Heart right ventricle (tissue), 16 donors: ENCODE measurements at regions not wholly inside any gene's neighbourhood (a gene's known extent, or its start where the extent isn't known, plus 50 kb on each side); places are given as distances from the start of the nearest gene placed in this dataset.

Experiments used
- ATAC-seq, 8 donors: fragments of 200-7000 bp; cut with Tn5 transposase; one replicate each; pipeline ENCODE4 v1.9.1; 2020; ENCODE audit warnings: mild to moderate bottlenecking in 8 of 8, moderate library complexity in 8 of 8, moderate number of reproducible peaks in 1 of 8
- DNase-seq, 2 donors: peaks; one replicate each; pipeline ENCODE4 v3.0.0-alpha.2; 2020
- H3K27ac ChIP-seq, 10 donors: fragments of 200-600 bp; sonication (generic) in 2 of 10; one replicate each; pipeline versions ENCODE4 v1.5.0 to v1.8.0; 2020 to 2022; ENCODE audit warnings: mild to moderate bottlenecking in 3 of 10
- H3K27me3 ChIP-seq, 7 donors: fragments of 200-600 bp; one replicate each; pipeline ENCODE4 v1.8.0; 2021 to 2022; ENCODE audit warnings: mild to moderate bottlenecking in 2 of 7
- H3K36me3 ChIP-seq, 9 donors: fragments of 200-600 bp; sonication (generic) in 1 of 9; one replicate each; pipeline versions ENCODE4 v1.5.0 to v1.8.0; 2020 to 2022; ENCODE audit warnings: mild to moderate bottlenecking in 2 of 9
- H3K4me1 ChIP-seq, 9 donors: fragments of 200-600 bp; sonication (generic) in 1 of 9; one replicate each; pipeline versions ENCODE4 v1.5.0 to v1.8.0; 2020 to 2022; ENCODE audit warnings: mild to moderate bottlenecking in 4 of 9
- H3K4me3 ChIP-seq, 10 donors: fragments of 200-600 bp; sonication (generic) in 2 of 10; one replicate each; pipeline versions ENCODE4 v1.5.0 to v1.8.0; 2020 to 2022; ENCODE audit warnings: mild to moderate bottlenecking in 7 of 10, moderate library complexity in 2 of 10
- H3K9me3 ChIP-seq, 11 donors: fragments of 200-600 bp in 10 of 11; sonication (generic) in 2 of 11; one replicate each; pipeline versions ENCODE4 v1.5.0 to v1.8.0; 2013 to 2022; ENCODE audit warnings: mild to moderate bottlenecking in 2 of 11, control low read depth in 1 of 11, moderate library complexity in 1 of 11
- CTCF ChIP-seq, 9 donors: fragments of 200-600 bp; sonication (generic) in 2 of 9; IDR thresholded peaks; one replicate each; pipeline versions ENCODE4 v1.5.0 to v1.8.0; 2021 to 2022; ENCODE audit warnings: antibody characterized with exemption in 9 of 9, mild to moderate bottlenecking in 5 of 9, moderate library complexity in 1 of 9
- WGBS, 2 donors: extraction: QIAGEN DNeasy Blood & Tissue Kit; methylation state at CpG; one replicate each; pipeline ENCODE4 v1.1.7; 2013; ENCODE audit warnings: inconsistent platforms in 1 of 2; 5-methylcytosine and 5-hydroxymethylcytosine counted together
- intact Hi-C, 10 donors: fragments of 100-400 bp; cut with DNase I; formaldehyde crosslinking; loops; one replicate each; pipeline versions ENCODE4 v1.11.1 to v1.14.2; 2022
- donor health status: Arrhythmogenic right ventricular cardiomyopathy.
- donor health status: ischemic (EF 13 %, LVEDD 7.1; RV severe dilation, severe dysfunction).
- donor health status: healthy with polysubstance abuse.
- donor health status: DM: no; HTN: yes; CAD: no.
- donor health status: DM: no; HTN: no; CAD: no.
- donor health status: ischemic (EF 25% LVEDD 6.9; RV normal size, moderate dysfunction).
- donor health status: ischemic (EF 25% LVEDD 5.7; RV mildly dilated, moderate dysfunction).
- donor health status: healthy.
- donor health status: DM: yes; HTN: yes; CAD: no.
- donor health status: Ischemic cardiomyopathy.
- donor health status: ischemic (EF 35%, LVEDD 5.7; RV mildly dilated, moderate dysfunction).
- donor health status: nonischemic (EF 11% LVEDD 7.7; RV severe dilation, severe dysfunction).
- donor health status: DM: yes; HTN: yes; CAD: no.
- donor health status: PGD.
- donor health status: ischemic (EF 29% LVEDD 5.4; RV normal size, mild dysfunction).
- donor health status: nonischemic (EF 23%, LVEDD 6.1; RV moderate dilation, normal function).

- intact Hi-C loops = no loop called here
- Histone ChIP-seq H3K27ac (no peak overlapping the region), H3K27me3 (no peaks in the 10 kb centered on the region), H3K9me3 (no peaks in the 10 kb centered on the region), H3K36me3 (no peaks in the 10 kb centered on the region), H3K4me3 (no peak overlapping the region), H3K4me1 (no peaks in the 10 kb centered on the region)
- whole genome bisulfite sequencing, 2 donors = 66 to 85% methylated on average over 1 of the region's 1 CpG
- no peak for TF ChIP-seq CTCF (IDR thresholded peaks at IDR 0.05)
- ATAC-seq (no peak), DNase-seq (no peak)
Observed at GRCh38 chr20:54415967-54416366, 59.4 kb upstream of the DOK5 start.

GRCh38 chr20:54416770-54417169 is 58.6 kb upstream of the DOK5 start:
- peak in 1 of 8 donors; percentile 62 for ATAC-seq
- DNase-seq = peak in 1 of 2 donors; percentile 13
- WGBS, 2 donors = 54 to 58% methylated on average over 4 of the region's 4 CpGs
- intact Hi-C loops = no loop called here
- no peak overlapping the region for H3K4me3 ChIP-seq
- no peaks in the 10 kb centered on the region for H3K27me3 ChIP-seq
- TF ChIP-seq CTCF (IDR thresholded peaks at IDR 0.05) = no peak
- no peak overlapping the region for H3K27ac ChIP-seq
- peaks cover 0 to 3% (median 0%) of the 10 kb centered on the region in 11 donors for H3K9me3 ChIP-seq
- H3K4me1 ChIP-seq = no peaks in the 10 kb centered on the region
- no peaks in the 10 kb centered on the region for H3K36me3 ChIP-seq

GRCh38 chr20:54419531-54419930 is 55.9 kb upstream of the DOK5 start:
- no peak for ATAC-seq

More at GRCh38 chr20:54419531-54419930, 55.9 kb upstream of the DOK5 start:
- TF ChIP-seq CTCF (IDR thresholded peaks at IDR 0.05) = no peak
- no peak overlapping the region for H3K27ac ChIP-seq
- intact Hi-C loops = no loop called here
- H3K4me3 ChIP-seq = no peak overlapping the region
- H3K9me3 ChIP-seq = peaks cover 0 to 28% (median 4%) of the 10 kb centered on the region in 11 donors
- no peaks in the 10 kb centered on the region for H3K4me1 ChIP-seq
- no peaks in the 10 kb centered on the region for H3K36me3 ChIP-seq
- H3K27me3 ChIP-seq = no peaks in the 10 kb centered on the region
- no peak for DNase-seq
